Subcutaneous abdominal adipose tissue (tissue), 5 donors: ENCODE measurements at regions not wholly inside any gene's neighbourhood (a gene's known extent, or its start where the extent isn't known, plus 50 kb on each side); places are given as distances from the start of the nearest gene placed in this dataset.
A peak's percentile ranks its signal among the peaks of the same experiment; 100 is the strongest.

Source experiments
- H3K27ac ChIP-seq: one replicate; pipeline ENCODE4 v1.7.0; 2013; ENCODE audit warnings: low read depth, mild to moderate bottlenecking, inconsistent platforms, low read length, moderate library complexity
- H3K27me3 ChIP-seq, 5 donors: one replicate each; pipeline ENCODE4 v1.7.0; 2013; ENCODE audit warnings: low read length in 5 of 5, inconsistent platforms in 1 of 5; ENCODE audit not compliant: control insufficient read depth in 5 of 5, insufficient read depth in 4 of 5
- H3K36me3 ChIP-seq, 5 donors: one replicate each; pipeline ENCODE4 v1.7.0; 2013; ENCODE audit warnings: low read length in 5 of 5; ENCODE audit not compliant: control insufficient read depth in 5 of 5, insufficient read depth in 5 of 5
- H3K4me1 ChIP-seq, 5 donors: one replicate each; pipeline ENCODE4 v1.7.0; 2013; ENCODE audit warnings: low read length in 5 of 5, mild to moderate bottlenecking in 3 of 5, moderate library complexity in 1 of 5; ENCODE audit not compliant: control insufficient read depth in 5 of 5, insufficient read depth in 5 of 5
- H3K4me3 ChIP-seq, 5 donors: one replicate each; pipeline ENCODE4 v1.7.0; 2013; ENCODE audit warnings: low read length in 5 of 5, low read depth in 1 of 5
- H3K9ac ChIP-seq, 5 donors: one replicate each; pipeline ENCODE4 v1.7.0; 2013; ENCODE audit warnings: low read length in 5 of 5, mild to moderate bottlenecking in 4 of 5, moderate library complexity in 3 of 5
- H3K9me3 ChIP-seq, 5 donors: one replicate each; pipeline ENCODE4 v1.7.0; 2013; ENCODE audit warnings: low read length in 5 of 5; ENCODE audit not compliant: control insufficient read depth in 5 of 5
- donor health status: healthy.
- donor health status: healthy.
- donor health status: healthy.
- donor health status: healthy.
- donor health status: healthy.

GRCh38 chrX:68895778-68896177 lies 67.0 kb downstream of the EFNB1 start:
- Histone ChIP-seq H3K4me1 (peaks cover 9 to 49% (median 42%) of the 10 kb centered on the region in 5 donors), H3K9ac (peak overlapping the region in 4 of 5 donors; percentile 6 to 56 (median 24)), H3K9me3 (no peaks in the 10 kb centered on the region), H3K36me3 (no peaks in the 10 kb centered on the region), H3K4me3 (peak overlapping the region in 3 of 5 donors; percentile 28 to 44 (median 42)), H3K27ac (peak overlapping the region; percentile 84), H3K27me3 (peaks cover 4 to 17% (median 8%) of the 10 kb centered on the region in 5 donors)

- H3K4me3 ChIP-seq: peak overlapping the region in 3 of 5 donors; percentile 28 to 44 (median 42)
- H3K36me3 ChIP-seq: no peaks in the 10 kb centered on the region
- peaks cover 4 to 17% (median 8%) of the 10 kb centered on the region in 5 donors for H3K27me3 ChIP-seq
- H3K9me3 ChIP-seq: no peaks in the 10 kb centered on the region
- peaks cover 9 to 49% (median 42%) of the 10 kb centered on the region in 5 donors for H3K4me1 ChIP-seq
- H3K27ac ChIP-seq: peak overlapping the region; percentile 84
- H3K9ac ChIP-seq: peak overlapping the region in 3 of 5 donors; percentile 7 to 56 (median 41)
Observed at GRCh38 chrX:68895341-68895755, 66.5 kb downstream of the EFNB1 start.

DNA sequence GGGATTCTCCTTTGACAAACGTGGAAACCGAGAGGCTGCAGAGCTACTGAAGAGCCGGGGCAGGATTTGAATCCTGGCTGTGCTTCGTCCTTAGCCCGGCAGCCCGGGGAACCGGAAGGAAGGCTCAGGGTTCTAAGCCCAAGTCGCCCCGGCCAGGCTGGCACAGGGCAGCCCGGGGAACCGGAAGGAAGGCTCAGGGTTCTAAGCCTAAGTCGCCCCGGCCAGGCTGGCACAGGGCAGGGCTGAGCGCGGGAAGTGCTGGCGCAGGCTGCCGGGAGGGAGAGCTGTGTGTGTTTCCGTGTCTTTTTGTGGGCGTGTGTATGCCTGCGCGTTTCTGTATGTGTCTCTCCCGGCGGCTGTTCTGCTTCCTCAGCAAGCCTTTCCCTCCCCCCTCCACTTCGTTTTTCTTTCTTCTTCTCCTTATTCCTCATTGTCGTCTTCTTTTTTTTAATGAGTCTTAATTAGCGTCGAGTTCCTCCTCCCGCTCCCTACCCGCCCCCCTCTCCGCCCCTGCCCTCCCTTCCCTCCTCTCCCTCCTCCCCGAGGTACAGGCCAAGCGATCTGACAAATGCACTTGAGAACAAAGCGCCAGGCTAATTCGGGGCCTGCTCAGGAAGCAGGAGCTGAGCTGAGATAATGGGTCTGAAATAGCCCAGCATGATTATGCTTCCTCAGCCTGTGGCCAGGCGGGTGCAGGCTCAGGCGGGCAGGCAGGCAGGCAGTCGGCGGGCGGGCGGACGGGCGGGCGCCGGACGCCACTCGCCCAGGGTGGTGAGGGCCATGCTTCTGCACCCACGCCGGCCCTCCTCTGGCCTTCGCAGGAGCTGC lies 65.9 kb downstream of the EFNB1 start:
- Histone ChIP-seq H3K27me3 (peaks cover 4 to 17% (median 8%) of the 10 kb centered on the region in 5 donors), H3K4me1 (peaks cover 9 to 49% (median 42%) of the 10 kb centered on the region in 5 donors), H3K4me3 (peak overlapping the region in 3 of 5 donors; percentile 17 to 44 (median 35)), H3K9ac (peak overlapping the region in 4 of 5 donors; percentile 36 to 77 (median 52)), H3K27ac (peak overlapping the region; percentile 84), H3K9me3 (no peaks in the 10 kb centered on the region), H3K36me3 (no peaks in the 10 kb centered on the region)

DNA sequence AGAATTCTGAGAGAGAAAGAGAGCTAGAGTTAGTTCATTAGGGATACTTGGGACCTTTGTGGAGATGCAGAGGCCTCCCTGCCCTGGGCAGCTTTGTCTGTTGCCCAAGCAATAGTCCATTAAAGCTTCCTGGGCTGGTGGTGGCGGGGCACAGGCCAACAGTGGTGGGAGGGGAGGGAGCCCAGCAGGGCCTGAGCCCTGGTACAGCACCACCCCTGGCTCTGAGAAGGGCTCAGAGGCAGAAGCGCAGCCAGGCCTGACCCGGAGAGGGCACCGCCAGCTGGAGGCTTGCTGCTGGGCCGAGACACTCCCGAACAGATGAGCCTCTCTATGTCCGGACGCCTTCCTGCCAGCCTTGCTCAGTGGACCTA lies 65.3 kb downstream of the EFNB1 start:
- Histone ChIP-seq H3K27ac (peak overlapping the region; percentile 84), H3K9me3 (no peaks in the 10 kb centered on the region), H3K27me3 (peaks cover 4 to 17% (median 8%) of the 10 kb centered on the region in 5 donors), H3K4me1 (peaks cover 9 to 49% (median 42%) of the 10 kb centered on the region in 5 donors), H3K9ac (peak overlapping the region in 4 of 5 donors; percentile 36 to 77 (median 52)), H3K4me3 (peak overlapping the region in 3 of 5 donors; percentile 17 to 35 (median 30)), H3K36me3 (no peaks in the 10 kb centered on the region)

DNA sequence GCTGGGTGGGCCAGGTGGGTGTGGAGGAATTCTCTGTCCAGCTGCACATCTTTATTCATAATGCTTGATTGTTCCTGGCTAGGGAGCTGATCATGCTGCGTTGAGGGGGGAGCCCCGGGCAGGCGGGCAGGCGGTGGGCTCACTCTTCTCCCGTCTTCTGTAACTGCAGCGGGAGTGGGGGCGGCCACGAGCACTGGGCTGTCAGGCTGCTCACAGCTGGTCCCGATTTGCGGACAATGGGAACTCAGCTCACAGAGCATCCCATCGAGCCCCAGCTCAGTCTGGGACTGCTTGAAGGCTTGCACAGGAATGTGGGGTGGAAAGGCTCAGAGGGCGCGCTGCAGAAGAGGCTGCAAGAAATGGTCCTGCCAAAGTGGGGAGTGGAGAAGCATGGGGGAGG lies 63.8 kb downstream of the EFNB1 start:
- Histone ChIP-seq H3K27ac (no peak overlapping the region), H3K4me3 (no peak overlapping the region), H3K36me3 (no peaks in the 10 kb centered on the region), H3K9me3 (no peaks in the 10 kb centered on the region), H3K9ac (no peak overlapping the region), H3K4me1 (peaks cover 8 to 44% (median 38%) of the 10 kb centered on the region in 5 donors), H3K27me3 (peaks cover 4 to 17% (median 5%) of the 10 kb centered on the region in 5 donors)

DNA sequence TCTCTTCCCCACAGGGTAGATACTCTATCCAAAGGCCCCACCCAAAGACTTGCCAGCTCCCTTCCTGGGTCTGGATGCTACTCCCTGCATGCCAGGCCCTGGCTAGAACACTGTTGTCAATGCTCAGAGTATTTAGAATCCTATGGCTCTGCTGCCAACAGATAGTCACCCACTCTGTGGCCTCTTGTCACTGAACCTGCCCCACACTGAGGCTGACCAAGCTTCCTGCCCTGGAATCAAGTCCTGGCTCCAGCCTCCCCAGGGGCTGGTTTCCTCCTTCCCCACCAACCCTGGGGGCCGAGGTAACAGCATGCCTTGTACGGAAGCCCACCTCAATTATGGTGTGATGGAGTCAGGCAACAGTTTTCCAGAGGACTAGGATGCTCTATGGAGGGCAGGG lies 63.3 kb downstream of the EFNB1 start:
- Histone ChIP-seq H3K9ac (no peak overlapping the region), H3K9me3 (no peaks in the 10 kb centered on the region), H3K27me3 (peaks cover 4 to 17% (median 5%) of the 10 kb centered on the region in 5 donors)

More for the DNA sequence above, 63.3 kb downstream of the EFNB1 start:
- Histone ChIP-seq H3K36me3 (no peaks in the 10 kb centered on the region), H3K27ac (no peak overlapping the region), H3K4me1 (peaks cover 6 to 39% (median 33%) of the 10 kb centered on the region in 5 donors), H3K4me3 (no peak overlapping the region)
